Choroid plexus epithelial cell (primary cell): ENCODE measurements at regions not wholly inside any gene's neighbourhood (a gene's known extent, or its start where the extent isn't known, plus 50 kb on each side); places are given as distances from the start of the nearest gene placed in this dataset.
"Not testable (repeated sequence)": the region's sequence is repeated elsewhere in the genome, so short reads cannot be mapped to it uniquely, and the experiment has no call there.

Source experiments
- DNase-seq: peaks from one replicate; pipeline ENCODE4 v3.0.0-alpha.2; 2010; ENCODE audit warnings: low read depth
- H3K4me3 ChIP-seq: 2 replicates; pipeline ENCODE4 v1.5.1; 2011; ENCODE audit warnings: low read depth, mild to moderate bottlenecking, control low read depth, low read length, moderate library complexity
- TF ChIP-seq, protein P1 (sequence below): conservative IDR thresholded peaks from 2 replicates; pipeline ENCODE4 v1.5.1; 2011; ENCODE audit warnings: low read depth, mild to moderate bottlenecking, control low read depth, inconsistent platforms, low read length, moderate library complexity

DNA sequence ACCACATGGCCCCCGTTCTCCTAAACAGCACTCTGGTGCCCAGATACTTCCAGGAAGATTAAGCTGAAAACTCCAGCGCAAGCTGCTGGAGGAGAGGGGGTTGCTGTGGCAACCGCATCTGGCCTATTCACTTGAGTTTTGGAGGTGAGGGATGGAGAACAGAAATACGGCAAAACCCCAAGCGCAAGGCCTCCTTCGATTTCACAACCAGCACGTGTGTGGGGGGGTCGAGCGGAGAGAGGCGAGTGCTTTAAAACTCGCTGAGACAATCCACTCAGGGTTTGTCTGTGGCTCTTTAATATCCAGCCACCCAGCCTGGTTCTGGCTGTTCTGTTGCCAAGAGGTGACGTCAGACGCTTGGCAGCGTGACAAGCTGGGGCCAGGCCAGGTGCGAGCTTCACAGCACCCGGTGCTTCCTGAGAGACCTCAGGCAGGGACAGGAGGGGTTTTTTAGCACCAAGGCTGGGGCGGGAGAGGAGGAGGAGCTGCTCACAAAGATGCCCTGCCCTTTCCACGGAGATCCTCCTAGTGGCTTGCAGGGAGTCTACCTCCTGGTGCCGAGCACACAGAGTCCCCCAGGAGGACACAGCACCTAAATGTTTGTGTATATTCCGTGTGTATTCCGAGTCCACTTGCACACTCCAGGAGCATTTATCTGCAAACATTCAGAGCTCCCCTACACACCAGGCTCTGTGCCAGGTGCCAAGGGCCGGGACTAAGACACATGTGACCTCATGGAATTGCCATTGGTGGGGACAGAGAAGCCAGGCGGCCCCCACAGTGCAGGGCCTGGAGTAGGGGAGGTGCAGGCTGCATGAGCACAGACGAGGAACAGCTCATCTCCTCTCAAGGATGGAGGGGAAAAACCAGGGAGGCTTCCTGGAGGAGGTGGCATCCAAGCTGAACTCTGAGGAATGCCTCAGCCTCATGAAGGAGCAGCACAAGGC, 194.6 kb downstream of the OLFM1 start:
- DNase-seq: peak; percentile 11
- H3K4me3 ChIP-seq: no peak overlapping the region
- TF ChIP-seq, protein P1, sequence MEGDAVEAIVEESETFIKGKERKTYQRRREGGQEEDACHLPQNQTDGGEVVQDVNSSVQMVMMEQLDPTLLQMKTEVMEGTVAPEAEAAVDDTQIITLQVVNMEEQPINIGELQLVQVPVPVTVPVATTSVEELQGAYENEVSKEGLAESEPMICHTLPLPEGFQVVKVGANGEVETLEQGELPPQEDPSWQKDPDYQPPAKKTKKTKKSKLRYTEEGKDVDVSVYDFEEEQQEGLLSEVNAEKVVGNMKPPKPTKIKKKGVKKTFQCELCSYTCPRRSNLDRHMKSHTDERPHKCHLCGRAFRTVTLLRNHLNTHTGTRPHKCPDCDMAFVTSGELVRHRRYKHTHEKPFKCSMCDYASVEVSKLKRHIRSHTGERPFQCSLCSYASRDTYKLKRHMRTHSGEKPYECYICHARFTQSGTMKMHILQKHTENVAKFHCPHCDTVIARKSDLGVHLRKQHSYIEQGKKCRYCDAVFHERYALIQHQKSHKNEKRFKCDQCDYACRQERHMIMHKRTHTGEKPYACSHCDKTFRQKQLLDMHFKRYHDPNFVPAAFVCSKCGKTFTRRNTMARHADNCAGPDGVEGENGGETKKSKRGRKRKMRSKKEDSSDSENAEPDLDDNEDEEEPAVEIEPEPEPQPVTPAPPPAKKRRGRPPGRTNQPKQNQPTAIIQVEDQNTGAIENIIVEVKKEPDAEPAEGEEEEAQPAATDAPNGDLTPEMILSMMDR: no peak

DNA sequence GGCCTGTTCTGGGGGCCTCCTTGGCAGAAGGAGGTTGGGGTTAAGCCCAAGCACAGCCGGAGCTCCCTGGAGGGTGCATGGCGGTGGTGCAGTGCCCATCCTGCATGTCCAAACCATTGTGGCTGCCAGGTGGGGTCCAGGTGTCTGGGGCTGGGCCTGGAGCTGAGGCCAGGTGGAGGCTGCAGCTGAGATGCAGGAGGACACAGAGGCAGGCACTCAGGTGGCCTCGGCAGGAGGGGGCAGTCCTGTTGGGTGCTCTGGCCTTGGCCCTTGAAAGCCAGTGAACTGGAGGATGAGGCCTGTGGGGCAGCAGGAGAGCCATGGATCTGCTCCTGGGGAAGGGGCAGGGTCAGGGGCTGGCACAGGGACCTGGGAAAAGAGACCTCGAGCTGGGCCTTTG, 195.3 kb downstream of the OLFM1 start:
- TF ChIP-seq, protein P1: no peak
- H3K4me3 ChIP-seq: no peak overlapping the region
- DNase-seq: no peak

DNA sequence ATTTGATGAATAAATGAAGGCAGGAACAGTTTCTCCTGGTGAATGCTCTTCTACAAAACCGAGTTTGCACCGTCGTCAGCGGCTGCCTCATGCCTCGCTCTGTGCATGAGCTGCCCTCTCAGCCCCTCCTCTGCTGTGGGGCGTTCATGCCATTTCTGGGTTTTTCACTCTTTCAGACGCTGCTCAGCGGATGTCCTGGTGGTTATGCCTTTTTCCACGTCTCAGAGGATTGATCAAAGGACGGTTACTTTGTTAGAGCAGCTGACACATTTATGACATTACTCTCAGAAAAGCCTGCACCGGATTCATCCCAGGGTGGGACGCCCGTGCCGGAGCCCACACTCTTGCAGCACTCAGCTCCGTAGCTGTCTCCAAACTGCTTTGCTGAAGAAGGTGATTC, 195.9 kb upstream of the PPP1R26 start:
- no peak overlapping the region for H3K4me3 ChIP-seq
- DNase-seq: no peak
- TF ChIP-seq, protein P1: no peak

DNA sequence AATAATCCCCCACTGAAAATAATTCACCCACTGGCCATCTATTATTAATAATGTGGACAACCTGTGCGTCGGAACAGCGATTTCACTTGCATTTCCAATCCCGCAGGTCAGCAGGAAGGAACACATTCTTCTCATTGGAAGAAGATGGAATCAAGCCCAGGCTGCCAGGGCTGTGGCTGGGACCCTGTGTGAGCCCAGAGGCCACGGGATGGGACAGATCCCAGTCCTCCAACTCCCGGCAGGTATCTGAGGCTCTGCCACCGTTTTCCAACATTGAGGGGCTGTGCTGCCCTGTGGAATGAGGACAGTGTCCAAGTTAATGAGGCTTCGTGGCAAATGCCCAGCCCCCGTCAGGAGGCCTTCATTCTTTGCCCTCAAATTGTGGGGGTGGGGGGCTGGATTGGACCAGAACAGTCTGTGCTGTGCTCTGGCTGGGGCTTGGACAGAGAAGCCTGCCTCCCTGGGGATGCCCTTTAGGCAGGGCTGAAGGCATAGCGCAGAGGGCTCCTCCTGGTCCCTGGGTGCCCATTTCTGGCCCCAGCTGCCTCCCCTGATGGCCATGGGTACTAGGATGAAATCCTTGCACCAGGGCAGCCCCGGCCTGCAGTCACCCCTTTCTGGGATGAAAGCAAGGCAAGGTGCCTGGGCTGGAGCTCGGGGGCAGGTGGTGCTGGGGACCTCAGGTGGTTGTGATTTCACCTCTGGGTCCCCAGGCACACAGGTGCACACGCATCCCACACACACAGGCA, 195.0 kb upstream of the PPP1R26 start:
- H3K4me3 ChIP-seq: no peak overlapping the region
- TF ChIP-seq, protein P1: no peak
- no peak for DNase-seq

DNA sequence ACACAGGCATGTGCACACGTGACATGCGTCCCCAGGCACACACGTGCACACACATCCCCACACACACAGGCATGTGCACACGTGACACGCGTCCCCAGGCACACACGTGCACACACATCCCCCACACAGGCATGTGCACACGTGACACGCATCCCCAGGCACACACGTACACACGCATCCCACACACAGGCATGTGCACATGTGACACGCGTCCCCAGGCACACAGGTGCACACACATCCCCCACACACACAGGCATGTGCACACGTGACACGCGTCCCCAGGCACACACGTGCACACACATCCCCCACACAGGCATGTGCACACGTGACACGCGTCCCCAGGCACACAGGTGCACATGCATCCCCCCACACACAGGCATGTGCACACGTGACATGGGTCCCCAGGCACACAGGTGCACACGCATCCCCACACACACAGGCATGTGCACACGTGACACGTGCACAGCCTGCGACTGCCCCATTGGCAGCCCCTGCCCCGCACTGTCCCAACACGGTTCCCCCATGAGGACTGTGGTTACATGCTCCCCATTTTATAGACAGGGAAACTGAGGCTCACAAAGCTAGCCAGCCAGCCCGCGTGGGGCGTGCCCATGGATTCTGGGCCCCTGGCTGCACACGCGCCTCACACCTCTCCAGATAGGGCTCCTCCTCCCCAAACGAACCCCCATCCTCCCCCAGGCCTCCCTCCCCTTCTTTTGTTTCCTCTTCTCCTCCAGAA, 193.2 kb upstream of the PPP1R26 start:
- not testable (repeated sequence) for H3K4me3 ChIP-seq, DNase-seq

DNA sequence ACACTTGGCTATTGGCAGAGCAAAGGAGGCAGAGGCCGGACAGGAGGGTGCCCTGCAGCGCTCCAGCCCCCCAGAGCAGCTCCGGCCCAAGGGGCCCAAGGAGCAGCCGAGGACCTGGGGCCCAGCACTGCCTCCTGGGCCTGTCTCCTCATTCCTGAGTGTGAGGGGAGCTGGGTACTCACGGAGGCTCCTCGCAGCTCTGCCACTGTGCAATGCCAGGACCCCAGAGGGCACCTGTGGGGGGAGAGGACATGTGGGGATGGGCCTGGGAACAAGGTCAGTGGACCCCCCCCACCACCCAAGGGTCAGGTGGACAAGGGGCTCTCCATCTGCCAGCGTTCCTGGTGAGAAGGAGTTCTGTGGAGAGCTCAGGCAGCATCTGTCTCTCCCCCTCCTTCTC, 192.6 kb upstream of the PPP1R26 start:
- DNase-seq: no peak
- TF ChIP-seq, protein P1: no peak
- H3K4me3 ChIP-seq: no peak overlapping the region

DNA sequence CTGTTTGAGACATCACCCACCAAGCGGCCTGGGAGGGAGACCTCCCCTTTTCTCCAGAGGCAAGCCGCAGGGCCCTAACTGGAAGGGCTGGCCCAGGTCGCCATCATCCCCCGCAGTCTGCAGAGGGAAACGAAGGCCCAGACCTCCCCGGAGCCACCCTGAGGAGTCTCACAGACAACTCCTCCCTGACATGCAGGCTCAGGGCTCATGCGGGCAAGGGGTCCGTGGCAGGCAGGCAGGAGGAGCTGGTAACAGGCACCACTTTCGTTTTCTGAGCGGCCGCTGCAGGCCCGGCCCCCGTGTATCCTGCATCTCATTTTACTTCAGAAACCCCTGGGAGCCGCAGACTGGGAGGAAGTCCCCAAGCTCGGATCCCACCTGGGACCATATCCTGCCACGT, 192.0 kb upstream of the PPP1R26 start:
- DNase-seq: no peak
- TF ChIP-seq, protein P1: no peak
- H3K4me3 ChIP-seq: no peak overlapping the region
